GM23248 (cell line): ENCODE measurements at regions not wholly inside any gene's neighbourhood (a gene's known extent, or its start where the extent isn't known, plus 50 kb on each side); places are given as distances from the start of the nearest gene placed in this dataset.

ENCODE experiments used
- DNase-seq: peaks from one replicate; pipeline ENCODE4 v3.0.0-alpha.2; 2015
- H2AFZ ChIP-seq: fragments of 200-600 bp; sonication (generic); 2 replicates; pipeline ENCODE4 v1.6.1; 2016; ENCODE audit warnings: antibody characterized with exemption
- H3F3A ChIP-seq: fragments of 200-600 bp; sonication (generic); 2 replicates; pipeline ENCODE4 v1.6.1; 2016; ENCODE audit warnings: mild to moderate bottlenecking, antibody characterized with exemption, mixed run types; ENCODE audit not compliant: insufficient read depth
- H3K27ac ChIP-seq: fragments of 200-600 bp; sonication (generic); 2 replicates; pipeline ENCODE4 v1.5.1; 2016; ENCODE audit warnings: mild to moderate bottlenecking
- H3K27me3 ChIP-seq: fragments of 200-600 bp; sonication (generic); replicated peaks from 2 replicates; pipeline ENCODE4 v1.6.1; 2016; ENCODE audit warnings: mild to moderate bottlenecking; ENCODE audit not compliant: insufficient read depth
- H3K36me3 ChIP-seq: fragments of 200-600 bp; sonication (generic); 2 replicates; pipeline ENCODE4 v1.6.1; 2016; ENCODE audit warnings: low read depth, mild to moderate bottlenecking
- H3K4me1 ChIP-seq: fragments of 200-600 bp; sonication (generic); 2 replicates; pipeline ENCODE4 v1.6.1; 2016; ENCODE audit warnings: mild to moderate bottlenecking; ENCODE audit not compliant: insufficient read depth
- H3K4me2 ChIP-seq: fragments of 200-600 bp; sonication (generic); one replicate; pipeline ENCODE4 v1.6.1; 2016; ENCODE audit warnings: mild to moderate bottlenecking; ENCODE audit not compliant: unreplicated experiment
- H3K4me3 ChIP-seq: fragments of 200-600 bp; sonication (generic); 2 replicates; pipeline ENCODE4 v1.5.1; 2016; ENCODE audit warnings: mild to moderate bottlenecking
- H3K79me2 ChIP-seq: fragments of 200-600 bp; sonication (generic); 2 replicates; pipeline ENCODE4 v1.6.1; 2016; ENCODE audit warnings: mild to moderate bottlenecking; ENCODE audit not compliant: insufficient read depth
- H3K9ac ChIP-seq: fragments of 200-600 bp; sonication (generic); 2 replicates; pipeline ENCODE4 v1.6.1; 2016; ENCODE audit warnings: mild to moderate bottlenecking
- H3K9me2 ChIP-seq: fragments of 200-600 bp; sonication (generic); 2 replicates; pipeline ENCODE4 v1.6.1; 2016; ENCODE audit warnings: mixed run types, mild to moderate bottlenecking, moderate library complexity; ENCODE audit not compliant: insufficient read depth
- H3K9me3 ChIP-seq: fragments of 200-600 bp; sonication (generic); one replicate; pipeline ENCODE4 v1.6.1; 2017; ENCODE audit warnings: low read depth
- H4K20me1 ChIP-seq: fragments of 200-600 bp; sonication (generic); 2 replicates; pipeline ENCODE4 v1.6.0; 2016; ENCODE audit not compliant: insufficient read depth
- EZH2 ChIP-seq: fragments of 200-600 bp; sonication (generic); IDR thresholded peaks from 2 replicates; pipeline ENCODE4 v1.6.1; 2018; ENCODE audit warnings: antibody characterized with exemption, mild to moderate bottlenecking; ENCODE audit not compliant: insufficient read depth, poor library complexity, severe bottlenecking
- EZH2phosphoT487 ChIP-seq: fragments of 200-600 bp; sonication (generic); IDR thresholded peaks from 2 replicates; pipeline ENCODE4 v1.6.1; 2018; ENCODE audit warnings: antibody characterized with exemption, moderate library complexity, mild to moderate bottlenecking, low read depth; ENCODE audit not compliant: insufficient read depth
- WGBS, 2 experiments: methylation state at CpG; one replicate each; pipeline ENCODE4 v1.1.6; 2015 to 2017; ENCODE audit warnings: low lambda C conversion rate in 2 of 2, low coverage in 1 of 2; ENCODE audit errors: missing lambda C conversion rate in 2 of 2; 5-methylcytosine and 5-hydroxymethylcytosine counted together
- in situ Hi-C: fragments of 300-500 bp; cut with MboI; formaldehyde crosslinking; loops from 2 replicates; pipeline ENCODE4 v1.15.0; 2020

GRCh38 chr13:99652141-99652540, 150.9 kb downstream of the TM9SF2 start:
- Histone ChIP-seq H3K9ac (no peak overlapping the region), H3K4me2 (no peak overlapping the region), H3K79me2 (no peaks in the 10 kb centered on the region), H3F3A (no peaks in the 10 kb centered on the region), H3K9me3 (no peaks in the 10 kb centered on the region), H3K36me3 (no peaks in the 10 kb centered on the region), H3K4me3 (no peak overlapping the region), H3K27me3 (peaks cover 5% of the 10 kb centered on the region), H4K20me1 (no peaks in the 10 kb centered on the region), H3K9me2 (no peaks in the 10 kb centered on the region), H3K27ac (no peak overlapping the region), H2AFZ (no peak overlapping the region), H3K4me1 (peaks cover 7% of the 10 kb centered on the region; the same call in 1 of the 2 replicates)
- in situ Hi-C loops: loop anchor here (10.0 kb wide), 2 partner anchors 583 to 863 kb away; no protein-coding TSS in a partner anchor
- 86 to 88% methylated on average over 1 of the region's 1 CpG for WGBS, 2 experiments
- TF ChIP-seq EZH2 (no peak), EZH2phosphoT487 (no peak)
- DNase-seq: no peak

DNA sequence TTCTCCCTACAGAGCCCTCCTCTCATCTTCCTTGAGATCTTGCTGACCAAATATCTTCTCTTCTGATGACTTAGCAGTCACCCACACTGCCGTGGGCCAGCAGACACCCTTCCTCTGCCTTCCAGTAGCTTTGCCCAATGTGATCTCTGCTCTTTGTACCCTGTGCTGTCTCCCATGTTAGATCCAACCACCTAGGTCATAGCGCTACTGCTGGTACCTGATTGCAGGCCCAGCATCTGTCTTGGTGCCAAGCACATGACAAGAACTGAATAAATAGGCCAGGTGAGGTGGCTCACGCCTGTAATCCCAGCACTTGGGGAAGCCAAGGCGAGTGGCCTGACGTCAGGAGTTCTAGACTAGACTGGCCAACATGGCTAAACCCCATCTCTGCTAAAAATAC, 149.7 kb downstream of the TM9SF2 start:
- Histone ChIP-seq H3K27me3 (peaks cover 5% of the 10 kb centered on the region), H3K79me2 (no peaks in the 10 kb centered on the region), H3K9ac (no peak overlapping the region), H3K4me1 (peaks cover 3% of the 10 kb centered on the region; the same call in 1 of the 2 replicates), H3K4me2 (no peak overlapping the region), H3K36me3 (no peaks in the 10 kb centered on the region), H3K4me3 (no peak overlapping the region), H3F3A (no peaks in the 10 kb centered on the region), H3K9me3 (no peaks in the 10 kb centered on the region), H2AFZ (no peak overlapping the region), H3K9me2 (no peaks in the 10 kb centered on the region), H4K20me1 (no peaks in the 10 kb centered on the region), H3K27ac (no peak overlapping the region)
- in situ Hi-C loops: loop anchor here (10.0 kb wide), 2 partner anchors 584 to 864 kb away; no protein-coding TSS in a partner anchor
- WGBS, 2 experiments: 81 to 88% methylated on average over 5 of the region's 5 CpGs
- TF ChIP-seq EZH2phosphoT487: no peak
- TF ChIP-seq EZH2: no peak
- DNase-seq: no peak

DNA sequence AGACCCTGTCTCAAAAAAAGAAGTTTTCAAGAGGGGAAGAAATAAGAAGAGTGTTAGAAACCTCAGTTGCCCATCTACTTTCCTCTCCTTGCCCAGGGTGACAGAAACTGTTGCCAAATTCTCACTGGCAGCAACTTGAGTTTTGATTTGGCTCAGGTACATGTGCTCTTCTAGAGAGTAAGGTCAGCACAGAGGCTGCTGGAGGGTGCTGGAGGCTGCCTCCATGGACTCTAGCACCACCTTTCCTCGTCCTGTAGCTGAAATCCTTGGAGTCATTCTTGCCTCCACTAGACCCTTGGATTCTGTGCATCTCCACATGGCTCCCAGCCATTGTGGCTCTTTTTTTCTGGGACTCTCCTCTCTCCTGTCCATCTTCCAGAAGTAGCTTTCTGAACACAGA, 149.1 kb downstream of the TM9SF2 start:
- H3K27me3 ChIP-seq: peaks cover 5% of the 10 kb centered on the region
- no peaks in the 10 kb centered on the region for H4K20me1 ChIP-seq
- H2AFZ ChIP-seq: no peak overlapping the region
- no peak for DNase-seq
- no peaks in the 10 kb centered on the region for H3K79me2 ChIP-seq
- no peaks in the 10 kb centered on the region for H3F3A ChIP-seq
- TF ChIP-seq EZH2phosphoT487 (no peak), EZH2 (no peak)
- no peak overlapping the region for H3K9ac ChIP-seq
- H3K4me2 ChIP-seq: no peak overlapping the region
- H3K36me3 ChIP-seq: no peaks in the 10 kb centered on the region
- H3K9me2 ChIP-seq: no peaks in the 10 kb centered on the region
- no peaks in the 10 kb centered on the region for H3K4me1 ChIP-seq
- H3K27ac ChIP-seq: no peak overlapping the region
- in situ Hi-C loops: loop anchor here (10.0 kb wide), 2 partner anchors 584 to 864 kb away; no protein-coding TSS in a partner anchor
- no peaks in the 10 kb centered on the region for H3K9me3 ChIP-seq
- no peak overlapping the region for H3K4me3 ChIP-seq
- 31 to 53% methylated on average over 1 of the region's 1 CpG for WGBS, 2 experiments

GRCh38 chr13:99648927-99649326, 147.7 kb downstream of the TM9SF2 start:
- Histone ChIP-seq H3K79me2 (no peaks in the 10 kb centered on the region), H2AFZ (no peak overlapping the region), H3K9ac (no peak overlapping the region), H3K27ac (no peak overlapping the region), H3K9me3 (no peaks in the 10 kb centered on the region), H3K36me3 (no peaks in the 10 kb centered on the region), H3F3A (no peaks in the 10 kb centered on the region), H3K4me3 (no peak overlapping the region), H3K9me2 (no peaks in the 10 kb centered on the region), H3K4me1 (no peaks in the 10 kb centered on the region), H3K4me2 (no peak overlapping the region), H4K20me1 (no peaks in the 10 kb centered on the region), H3K27me3 (peaks cover 5% of the 10 kb centered on the region)
- 31 to 33% methylated on average over 4 of the region's 4 CpGs for WGBS, 2 experiments
- no peak for DNase-seq
- in situ Hi-C loops: no loop called here
- TF ChIP-seq EZH2phosphoT487: no peak
- no peak for TF ChIP-seq EZH2

DNA sequence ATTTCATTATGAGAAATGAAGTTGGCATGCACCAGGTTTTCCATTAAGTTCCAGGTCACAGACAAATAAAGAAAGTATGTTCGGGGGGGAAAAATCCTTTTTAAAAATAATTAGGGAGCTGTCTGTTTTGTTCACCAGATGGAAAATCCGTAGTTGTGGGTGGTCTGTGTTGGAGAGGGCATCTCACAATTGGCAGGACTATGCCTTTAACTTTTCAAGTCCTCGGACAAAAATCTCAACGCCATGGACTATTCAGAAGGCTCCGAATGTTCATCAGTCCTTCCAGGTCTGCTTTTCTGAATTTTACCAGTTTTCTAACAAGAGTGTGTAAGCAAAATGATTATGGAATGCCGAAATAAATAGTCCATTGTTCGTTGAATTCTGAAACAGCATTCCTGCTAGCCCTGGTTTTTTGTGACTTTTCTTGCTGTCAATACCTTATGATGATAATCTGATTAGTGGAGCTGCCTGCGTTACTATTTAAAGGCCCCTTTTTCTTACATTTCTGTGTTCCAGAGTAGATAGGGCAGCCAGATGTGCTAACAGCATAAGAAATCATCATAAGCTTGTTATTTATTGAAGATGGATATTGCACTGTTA, 146.9 kb downstream of the TM9SF2 start:
- H3K27ac ChIP-seq: no peak overlapping the region
- no peak overlapping the region for H3K9ac ChIP-seq
- no peak overlapping the region for H3K4me2 ChIP-seq
- no peak overlapping the region for H2AFZ ChIP-seq
- H3K9me3 ChIP-seq: no peaks in the 10 kb centered on the region
- no peak for TF ChIP-seq EZH2
- no peak for TF ChIP-seq EZH2phosphoT487
- DNase-seq: no peak
- no peaks in the 10 kb centered on the region for H3K79me2 ChIP-seq
- peaks cover 5% of the 10 kb centered on the region for H3K27me3 ChIP-seq
- 44 to 50% methylated on average over 8 of the region's 8 CpGs for WGBS, 2 experiments
- in situ Hi-C loops: no loop called here
- no peaks in the 10 kb centered on the region for H3F3A ChIP-seq
- H4K20me1 ChIP-seq: no peaks in the 10 kb centered on the region
- no peaks in the 10 kb centered on the region for H3K36me3 ChIP-seq
- H3K9me2 ChIP-seq: no peaks in the 10 kb centered on the region
- H3K4me1 ChIP-seq: no peaks in the 10 kb centered on the region
- no peak overlapping the region for H3K4me3 ChIP-seq
